ENCODE measurements at regions not wholly inside any gene's neighbourhood (a gene's known extent, or its start where the extent isn't known, plus 50 kb on each side); places are given as distances from the start of the nearest gene placed in this dataset.
A peak's percentile ranks its signal among the peaks of the same experiment; 100 is the strongest.

- H2AFZ ChIP-seq (ENCODE audit: low read depth, low read length), result no peak overlapping the region
- BruUV-seq (replicated peaks), result no TSS peak
- no peaks in the 10 kb centered on the region for H3K36me3 ChIP-seq (ENCODE audit: control insufficient read depth in 2 of 2, extremely low read depth in 1 of 2, insufficient read depth in 2 of 2, low read length in 2 of 2)
- H3K4me2 ChIP-seq (ENCODE audit: insufficient read depth, low read length), result no peak overlapping the region
- POLR2A ChIA-PET, result no interaction called here
- TF ChIP-seq POLR2A (IDR thresholded peaks at IDR 0.05; ENCODE audit: low read depth, low read length), result no peak
- TF ChIP-seq JUN (IDR thresholded peaks at IDR 0.05; ENCODE audit: borderline replicate concordance, insufficient read depth, insufficient read length, low read depth), result no peak
- TF ChIP-seq CTCF (IDR thresholded peaks at IDR 0.05; ENCODE audit: extremely low read depth in 1 of 2, insufficient read depth in 1 of 2, low read depth in 1 of 2, low read length in 2 of 2), result no peak
- CTCF ChIA-PET, result no interaction called here
- no peaks in the 10 kb centered on the region for H3K27me3 ChIP-seq (ENCODE audit: control insufficient read depth in 2 of 2, insufficient read depth in 2 of 2, low read length in 2 of 2)
- DNase-seq (ENCODE audit: low read depth, low spot score), result no peak
- no peak overlapping the region for H3K4me3 ChIP-seq (replicated peaks in 1 of 3; ENCODE audit: insufficient read depth in 1 of 3, low read depth in 1 of 3, low read length in 3 of 3)
- no peaks in the 10 kb centered on the region for H3K4me1 ChIP-seq (ENCODE audit: control insufficient read depth, extremely low read depth, insufficient read depth, low read length)
- no peak overlapping the region for H3K9ac ChIP-seq (replicated peaks; ENCODE audit: extremely low read depth, insufficient read depth, low read length)
- no peaks in the 10 kb centered on the region for H3K79me2 ChIP-seq (ENCODE audit: control insufficient read depth, insufficient read depth, low read length)
- H3K27ac ChIP-seq (ENCODE audit: insufficient read depth, low read depth, low read length), result no peak overlapping the region
- intact Hi-C loops (cut with micrococcal nuclease), result no loop called here
- H4K20me1 ChIP-seq (replicated peaks; ENCODE audit: control insufficient read depth, extremely low read depth, insufficient read depth, low read length), result no peaks in the 10 kb centered on the region
- H3K9me1 ChIP-seq (replicated peaks; ENCODE audit: control insufficient read depth, extremely low read depth, insufficient read depth, low read length), result no peaks in the 10 kb centered on the region
- dilution Hi-C loops (cut with MboI; ENCODE audit: extremely low pct_ligation_motif_present, low sequenced_read_pairs), result no loop called here
- no peak for FAIRE-seq
- H3K9me3 ChIP-seq (replicated peaks; ENCODE audit: control insufficient read depth, insufficient read depth, low read length), result no peaks in the 10 kb centered on the region
Observed at GRCh38 chr18:45208164-45208563, 407.1 kb upstream of the SLC14A2 start.

- DNase-seq (ENCODE audit: low read depth, low spot score) (peak; percentile 76), FAIRE-seq (peak; percentile 80)
- ChIA-PET CTCF (interaction anchor here (0.6 to 2.2 kb wide), 11 partner anchors 13 to 1614 kb away, joined by 3 to 27 read pairs (median 5); no protein-coding TSS in a partner anchor), POLR2A (no interaction called here)
- no peaks in the 10 kb centered on the region for H3K9me1 ChIP-seq (replicated peaks; ENCODE audit: control insufficient read depth, extremely low read depth, insufficient read depth, low read length)
- H4K20me1 ChIP-seq (replicated peaks; ENCODE audit: control insufficient read depth, extremely low read depth, insufficient read depth, low read length), result no peaks in the 10 kb centered on the region
- BruUV-seq (replicated peaks), result no TSS peak
- no peaks in the 10 kb centered on the region for H3K27me3 ChIP-seq (ENCODE audit: control insufficient read depth in 2 of 2, insufficient read depth in 2 of 2, low read length in 2 of 2)
- no peak overlapping the region for H3K27ac ChIP-seq (ENCODE audit: insufficient read depth, low read depth, low read length)
- no peak overlapping the region for H3K9ac ChIP-seq (replicated peaks; ENCODE audit: extremely low read depth, insufficient read depth, low read length)
- no peaks in the 10 kb centered on the region for H3K36me3 ChIP-seq (ENCODE audit: control insufficient read depth in 2 of 2, extremely low read depth in 1 of 2, insufficient read depth in 2 of 2, low read length in 2 of 2)
- no peaks in the 10 kb centered on the region for H3K79me2 ChIP-seq (ENCODE audit: control insufficient read depth, insufficient read depth, low read length)
- H3K9me3 ChIP-seq (replicated peaks; ENCODE audit: control insufficient read depth, insufficient read depth, low read length), result no peaks in the 10 kb centered on the region
- H3K4me1 ChIP-seq (ENCODE audit: control insufficient read depth, extremely low read depth, insufficient read depth, low read length), result no peaks in the 10 kb centered on the region
- dilution Hi-C loops (cut with MboI; ENCODE audit: extremely low pct_ligation_motif_present, low sequenced_read_pairs), result no loop called here
- TF ChIP-seq CTCF (IDR thresholded peaks at IDR 0.05; ENCODE audit: extremely low read depth in 1 of 2, insufficient read depth in 1 of 2, low read depth in 1 of 2, low read length in 2 of 2), result peak; percentile 91 to 99
- no peak for TF ChIP-seq MAX (IDR thresholded peaks at IDR 0.05; ENCODE audit: insufficient read depth, insufficient read length)
- TF ChIP-seq GATA2 (IDR thresholded peaks at IDR 0.05; ENCODE audit: insufficient read depth, insufficient read length, low read depth, low read length), result no peak
- H3K4me3 ChIP-seq (replicated peaks in 1 of 3; ENCODE audit: insufficient read depth in 1 of 3, low read depth in 1 of 3, low read length in 3 of 3), result no peak overlapping the region
- H3K4me2 ChIP-seq (ENCODE audit: insufficient read depth, low read length), result no peak overlapping the region
- no peak overlapping the region for H2AFZ ChIP-seq (ENCODE audit: low read depth, low read length)
- intact Hi-C loops (cut with micrococcal nuclease), result loop anchor here (1.0 to 10.0 kb wide), 7 partner anchors 172 to 1591 kb away; no protein-coding TSS in a partner anchor
Observed at GRCh38 chr18:45212181-45213039, 402.9 kb upstream of the SLC14A2 start.

Measured in endothelial cell of umbilical vein (primary cell).